Peyer's patch (tissue), 4 donors: ENCODE measurements at regions not wholly inside any gene's neighbourhood (a gene's known extent, or its start where the extent isn't known, plus 50 kb on each side); places are given as distances from the start of the nearest gene placed in this dataset.

Experiments used
- CTCF ChIP-seq, 6 experiments: fragments of 450-650 bp in 4 of 6; fragments of 200-600 bp in 2 of 6; sonication (generic) in 1 of 6; IDR thresholded peaks; one replicate each; pipeline ENCODE4 v1.5.1; 2017 to 2019; ENCODE audit warnings: antibody characterized with exemption in 6 of 6, mild to moderate bottlenecking in 3 of 6, moderate library complexity in 1 of 6
- POLR2A ChIP-seq, 2 donors: fragments of 450-650 bp; IDR thresholded peaks; one replicate each; pipeline ENCODE4 v1.5.1; 2017; ENCODE audit warnings: antibody characterized with exemption in 2 of 2, mild to moderate bottlenecking in 2 of 2, moderate library complexity in 2 of 2

- TF ChIP-seq CTCF (IDR thresholded peaks at IDR 0.05) (no peak), POLR2A (IDR thresholded peaks at IDR 0.05) (no peak)
These were observed 754.5 kb upstream of the LRRN3 start for GRCh38 chr7:110336423-110336822.
